ENCODE measurements at regions not wholly inside any gene's neighbourhood (a gene's known extent, or its start where the extent isn't known, plus 50 kb on each side); places are given as distances from the start of the nearest gene placed in this dataset.

GRCh38 chr14:61193476-61193875 lies 87.7 kb downstream of the TMEM30B start:
- ATAC-seq, result no peak
- no peak for DNase-seq (ENCODE audit: low spot score)

GRCh38 chr14:61192989-61193388 lies 88.1 kb downstream of the TMEM30B start:
- no peak for ATAC-seq

GRCh38 chr14:61191733-61192132 lies 89.4 kb downstream of the TMEM30B start:
- DNase-seq (ENCODE audit: low spot score), result no peak
- no peak for ATAC-seq

More at GRCh38 chr14:61192989-61193388, 88.1 kb downstream of the TMEM30B start:
- DNase-seq (ENCODE audit: low spot score), result no peak

GRCh38 chr14:61190341-61190740 lies 90.8 kb downstream of the TMEM30B start:
- DNase-seq (ENCODE audit: low spot score), result no peak
- ATAC-seq, result no peak

GRCh38 chr14:61188978-61189808 lies 91.9 kb downstream of the TMEM30B start:
- peak; percentile 53 for DNase-seq (ENCODE audit: low spot score)
- peak; percentile 93 for ATAC-seq

- peak; percentile 46 for DNase-seq (ENCODE audit: low spot score)
- ATAC-seq, result peak; percentile 59
Measured at GRCh38 chr14:61188196-61188595, 92.9 kb downstream of the TMEM30B start.

- DNase-seq (ENCODE audit: low spot score) (no peak), ATAC-seq (no peak)
Measured at GRCh38 chr14:61187196-61187905, 93.8 kb downstream of the TMEM30B start.

- DNase-seq (ENCODE audit: low spot score), result no peak
- ATAC-seq, result no peak
Measured at GRCh38 chr14:61186341-61187195, 94.6 kb downstream of the TMEM30B start.

- no peak for ATAC-seq
Measured at GRCh38 chr14:61185534-61185933, 95.6 kb downstream of the TMEM30B start.

GRCh38 chr14:61184112-61184511 lies 97.0 kb downstream of the TMEM30B start:
- no peak for ATAC-seq
- no peak for DNase-seq (ENCODE audit: low spot score)

More at GRCh38 chr14:61185534-61185933, 95.6 kb downstream of the TMEM30B start:
- DNase-seq (ENCODE audit: low spot score), result no peak

GRCh38 chr14:61183196-61183885 lies 97.8 kb downstream of the TMEM30B start:
- DNase-seq (ENCODE audit: low spot score) (no peak), ATAC-seq (no peak)

GRCh38 chr14:61179796-61180398 lies 101.2 kb downstream of the TMEM30B start:
- ATAC-seq (no peak), DNase-seq (ENCODE audit: low spot score) (no peak)

- DNase-seq (ENCODE audit: low spot score) (no peak), ATAC-seq (no peak)
Measured at GRCh38 chr14:61179061-61179690, 102.0 kb downstream of the TMEM30B start.

GRCh38 chr14:61178226-61179060 lies 102.7 kb downstream of the TMEM30B start:
- DNase-seq (ENCODE audit: low spot score), result no peak
- no peak for ATAC-seq

- DNase-seq (ENCODE audit: low spot score) (no peak), ATAC-seq (no peak)
Measured at GRCh38 chr14:61177279-61178225, 103.6 kb downstream of the TMEM30B start.

GRCh38 chr14:61176686-61177085 lies 104.5 kb downstream of the TMEM30B start:
- no peak for DNase-seq (ENCODE audit: low spot score)
- ATAC-seq, result no peak

- DNase-seq (ENCODE audit: low spot score) (no peak), ATAC-seq (no peak)
Measured at GRCh38 chr14:61174987-61175386, 106.2 kb downstream of the TMEM30B start.

GRCh38 chr14:61174441-61174891 lies 106.7 kb downstream of the TMEM30B start:
- DNase-seq (ENCODE audit: low spot score) (no peak), ATAC-seq (no peak)

Measured in left lobe of liver (tissue), 2 donors.